Activated CD4-positive, alpha-beta T cell treated with anti-CD3 and anti-CD28 coated beads for 4 hours (primary cell): ENCODE measurements at regions not wholly inside any gene's neighbourhood (a gene's known extent, or its start where the extent isn't known, plus 50 kb on each side); places are given as distances from the start of the nearest gene placed in this dataset.
"Not testable (repeated sequence)": the region's sequence is repeated elsewhere in the genome, so short reads cannot be mapped to it uniquely, and the experiment has no call there.

Source experiments
- DNase-seq, 2 donors: peaks; one replicate each; pipeline ENCODE4 v3.0.0-alpha.2; 2020

- DNase-seq: no peak
Observed at GRCh38 chrX:1009771-1010170, 202.7 kb downstream of the CRLF2 start.

GRCh38 chrX:1006156-1006730 is 206.2 kb downstream of the CRLF2 start:
- DNase-seq: no peak

GRCh38 chrX:1002611-1003010 is 209.8 kb downstream of the CRLF2 start:
- no peak for DNase-seq

- no peak for DNase-seq
Observed at GRCh38 chrX:997631-998137, 214.8 kb downstream of the CRLF2 start.

GRCh38 chrX:994780-995179 is 217.7 kb downstream of the CRLF2 start:
- no peak for DNase-seq

- DNase-seq: peak; percentile 18 to 76
Observed at GRCh38 chrX:989959-990510, 222.4 kb downstream of the CRLF2 start.

- DNase-seq: not testable (repeated sequence)
Observed at GRCh38 chrX:988530-988929, 223.9 kb downstream of the CRLF2 start.

GRCh38 chrX:981791-982626 is 230.4 kb downstream of the CRLF2 start:
- no peak for DNase-seq

- no peak for DNase-seq
Observed at GRCh38 chrX:980587-981235, 231.7 kb downstream of the CRLF2 start.

GRCh38 chrX:979127-979526 is 233.3 kb downstream of the CRLF2 start:
- not testable (repeated sequence) for DNase-seq

GRCh38 chrX:973010-973632 is 239.3 kb downstream of the CRLF2 start:
- no peak for DNase-seq

- DNase-seq: no peak
Observed at GRCh38 chrX:968148-968965, 244.1 kb downstream of the CRLF2 start.

GRCh38 chrX:966396-967070 is 245.9 kb downstream of the CRLF2 start:
- no peak for DNase-seq

- no peak for DNase-seq
Observed at GRCh38 chrX:964831-965416, 247.5 kb downstream of the CRLF2 start.

GRCh38 chrX:960821-961220 is 251.6 kb downstream of the CRLF2 start:
- no peak for DNase-seq

GRCh38 chrX:959595-959994 is 252.9 kb downstream of the CRLF2 start:
- no peak for DNase-seq

- not testable (repeated sequence) for DNase-seq
Observed at GRCh38 chrX:955168-955781, 257.2 kb downstream of the CRLF2 start.

GRCh38 chrX:953879-954482 is 258.5 kb downstream of the CRLF2 start:
- no peak for DNase-seq

- DNase-seq: no peak
Observed at GRCh38 chrX:952816-953215, 259.6 kb downstream of the CRLF2 start.

GRCh38 chrX:947262-947661 is 265.2 kb downstream of the CRLF2 start:
- not testable (repeated sequence) for DNase-seq
